GM12878 (cell line): ENCODE measurements at regions not wholly inside any gene's neighbourhood (a gene's known extent, or its start where the extent isn't known, plus 50 kb on each side); places are given as distances from the start of the nearest gene placed in this dataset.

Experiments
- ATAC-seq: fragments of 200-7000 bp; cut with Tn5 transposase; 3 replicates; pipeline ENCODE4 v1.9.1; 2020; ENCODE audit warnings: mild to moderate bottlenecking, moderate library complexity
- BruUV-seq: library from RNA; stranded (reverse); fragments of 400-500 nt; replicated peaks from 2 replicates; lab custom pipeline; 2021; lab: Mats Ljungman, UMichigan
- CTCF ChIA-PET: fragments of 300-600 bp; sonication (Branson Sonifier 250); formaldehyde crosslinking; extraction: SDS; loops from one replicate; lab custom pipeline; 2021; ENCODE audit warnings: inconsistent platforms; lab: Yijun Ruan, JAX
- POLR2A ChIA-PET: fragments of 350-600 bp; formaldehyde crosslinking; extraction: SDS; loops from one replicate; lab custom pipeline; 2021; ENCODE audit warnings: inconsistent platforms; lab: Charles Lee
- RAD21 ChIA-PET: fragments of 300-600 bp; sonication (Branson Sonifier 250); formaldehyde crosslinking; loops from one replicate; lab custom pipeline; 2023; ENCODE audit warnings: antibody characterized with exemption; ENCODE audit not compliant: unreplicated experiment; lab: Charles Lee
- SMC1A ChIA-PET: fragments of 300-600 bp; sonication (Branson Sonifier 250); formaldehyde crosslinking; loops from one replicate; lab custom pipeline; 2023; ENCODE audit not compliant: unreplicated experiment, uncharacterized antibody; lab: Charles Lee
- DNase-seq: peaks from one replicate; pipeline ENCODE4 v3.0.0-alpha.2; 2011; ENCODE audit warnings: low read depth, low spot score
- FAIRE-seq: peaks from 3 replicates; lab custom pipeline; 2011; peaks lifted over from hg19 to GRCh38; lab: Jason Lieb, UNC
- H2AFZ ChIP-seq: 2 replicates; pipeline ENCODE4 v1.6.0; 2011; ENCODE audit warnings: low read depth, low read length, control low read depth; ENCODE audit not compliant: control insufficient read depth
- H3K27ac ChIP-seq: 2 replicates; pipeline ENCODE4 v1.5.1; 2011; ENCODE audit warnings: control low read depth; ENCODE audit not compliant: control insufficient read depth, insufficient read depth
- H3K27me3 ChIP-seq, 2 experiments: replicated peaks in 1 of 2; 2 replicates each; pipeline versions ENCODE4 v1.6.0 to v1.6.1; 2011; ENCODE audit warnings: low read length in 1 of 2; ENCODE audit not compliant: control insufficient read depth in 2 of 2, insufficient read depth in 2 of 2
- H3K36me3 ChIP-seq, 2 experiments: 2 replicates each; pipeline ENCODE4 v1.5.1; 2011; ENCODE audit warnings: low read length in 1 of 2; ENCODE audit not compliant: control insufficient read depth in 2 of 2, insufficient read depth in 2 of 2
- H3K4me1 ChIP-seq: 2 replicates; pipeline ENCODE4 v1.6.1; 2011; ENCODE audit warnings: mild to moderate bottlenecking, low read length, moderate library complexity, mixed read lengths; ENCODE audit not compliant: control insufficient read depth, insufficient read depth
- H3K4me2 ChIP-seq: 2 replicates; pipeline ENCODE4 v1.6.0; 2011; ENCODE audit warnings: control low read depth; ENCODE audit not compliant: control insufficient read depth, insufficient read depth
- H3K4me3 ChIP-seq: fragments of 200-600 bp; sonication (generic); 2 replicates; pipeline ENCODE4 v1.5.1; 2016
- H3K79me2 ChIP-seq: 2 replicates; pipeline ENCODE4 v1.6.0; 2011; ENCODE audit warnings: low read length; ENCODE audit not compliant: control insufficient read depth, insufficient read depth
- H3K9ac ChIP-seq: 2 replicates; pipeline ENCODE4 v1.8.0; 2011; ENCODE audit warnings: low read length, control low read depth, mixed read lengths; ENCODE audit not compliant: control insufficient read depth, insufficient read depth
- H3K9me3 ChIP-seq: replicated peaks from 3 replicates; pipeline ENCODE4 v1.5.1; 2011; ENCODE audit warnings: mild to moderate bottlenecking, low read length; ENCODE audit not compliant: control insufficient read depth, insufficient read depth
- H4K20me1 ChIP-seq: 2 replicates; pipeline ENCODE4 v1.6.0; 2011; ENCODE audit not compliant: control insufficient read depth, insufficient read depth
- ATF7 ChIP-seq: fragments of 450-650 bp; IDR thresholded peaks from 2 replicates; pipeline ENCODE4 v1.6.1; 2016; ENCODE audit warnings: low read depth, mild to moderate bottlenecking
- EP300 ChIP-seq, 2 experiments: fragments of 150-350 bp in 1 of 2; IDR thresholded peaks; 2 replicates each; pipeline ENCODE4 v1.6.1; 2011 to 2012; ENCODE audit warnings: low read depth in 2 of 2, low read length in 2 of 2, borderline replicate concordance in 1 of 2, improper control_type of control experiment in 1 of 2, inconsistent platforms in 1 of 2; ENCODE audit not compliant: control insufficient read depth in 1 of 2
- IKZF1 ChIP-seq: fragments of 450-650 bp; conservative IDR thresholded peaks from 2 replicates; pipeline ENCODE4 v1.6.1; 2017; ENCODE audit warnings: antibody characterized with exemption, mild to moderate bottlenecking
- KLF5 ChIP-seq: fragments of 450-650 bp; IDR thresholded peaks from 2 replicates; pipeline ENCODE4 v1.6.1; 2014; ENCODE audit warnings: mild to moderate bottlenecking; ENCODE audit not compliant: partially characterized antibody
- NFIC ChIP-seq: IDR thresholded peaks from 2 replicates; pipeline ENCODE4 v1.6.1; 2012; ENCODE audit warnings: low read depth, mild to moderate bottlenecking, inconsistent platforms, low read length, moderate library complexity
- ZNF384 ChIP-seq: IDR thresholded peaks from 2 replicates; pipeline ENCODE4 v1.6.1; 2012; ENCODE audit warnings: low read depth, mild to moderate bottlenecking, low read length, improper control_type of control experiment, borderline replicate concordance
- in situ Hi-C: fragments of 300-500 bp; cut with MboI; formaldehyde crosslinking; loops from 9 replicates; pipeline ENCODE4 v1.14.3; 2018; ENCODE audit warnings: mixed read lengths
- intact Hi-C: fragments of 100-400 bp; cut with micrococcal nuclease; formaldehyde crosslinking; loops from one replicate; pipeline ENCODE4 v1.14.2; 2022; ENCODE audit not compliant: unreplicated experiment
- TF ChIP-seq, protein P1 (sequence below): fragments of 450-650 bp; IDR thresholded peaks from 2 replicates; pipeline ENCODE4 v1.6.1; 2017; ENCODE audit warnings: mild to moderate bottlenecking
- TF ChIP-seq, protein P2 (sequence below): fragments of 450-650 bp; IDR thresholded peaks from 2 replicates; pipeline ENCODE4 v1.6.1; 2014; ENCODE audit warnings: mild to moderate bottlenecking

DNA sequence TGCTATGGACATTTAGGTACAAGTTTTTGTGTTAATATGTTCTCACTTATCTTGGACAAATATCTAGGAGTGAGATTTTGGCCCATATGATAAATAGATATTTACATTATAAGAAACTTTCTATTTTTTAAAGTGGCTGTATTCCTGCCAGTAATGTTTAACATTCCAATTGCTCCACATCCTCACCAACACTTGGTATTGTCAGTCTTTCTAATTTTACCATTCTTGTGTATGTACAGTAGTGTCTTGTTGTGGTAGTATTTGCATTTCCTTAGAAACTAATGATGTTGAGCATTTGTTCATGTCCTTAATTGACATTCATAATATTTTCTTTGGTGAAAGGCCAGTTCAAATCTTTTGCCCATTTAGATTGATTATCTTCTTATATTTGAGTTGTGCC lies 171.4 kb upstream of the TSHZ3 start:
- DNase-seq (no peak), FAIRE-seq (no peak), ATAC-seq (no peak)
- no peak overlapping the region for H3K9ac ChIP-seq
- no TSS peak for BruUV-seq
- ChIA-PET CTCF (no interaction called here), SMC1A (no interaction called here), POLR2A (no interaction called here), RAD21 (no interaction called here)
- H3K27ac ChIP-seq, result no peak overlapping the region
- H3K27me3 ChIP-seq, result no peaks in the 10 kb centered on the region
- H4K20me1 ChIP-seq, result no peaks in the 10 kb centered on the region
- intact Hi-C loops (no loop called here), in situ Hi-C loops (no loop called here)
- TF ChIP-seq ATF7 (no peak), NFIC (no peak), IKZF1 (no peak), KLF5 (no peak), ZNF384 (no peak), EP300 (IDR thresholded peaks at IDR 0.05; ENCODE audit: borderline replicate concordance in 1 of 2, control insufficient read depth in 1 of 2, low read depth in 2 of 2, low read length in 2 of 2) (no peak)
- TF ChIP-seq, protein P1, sequence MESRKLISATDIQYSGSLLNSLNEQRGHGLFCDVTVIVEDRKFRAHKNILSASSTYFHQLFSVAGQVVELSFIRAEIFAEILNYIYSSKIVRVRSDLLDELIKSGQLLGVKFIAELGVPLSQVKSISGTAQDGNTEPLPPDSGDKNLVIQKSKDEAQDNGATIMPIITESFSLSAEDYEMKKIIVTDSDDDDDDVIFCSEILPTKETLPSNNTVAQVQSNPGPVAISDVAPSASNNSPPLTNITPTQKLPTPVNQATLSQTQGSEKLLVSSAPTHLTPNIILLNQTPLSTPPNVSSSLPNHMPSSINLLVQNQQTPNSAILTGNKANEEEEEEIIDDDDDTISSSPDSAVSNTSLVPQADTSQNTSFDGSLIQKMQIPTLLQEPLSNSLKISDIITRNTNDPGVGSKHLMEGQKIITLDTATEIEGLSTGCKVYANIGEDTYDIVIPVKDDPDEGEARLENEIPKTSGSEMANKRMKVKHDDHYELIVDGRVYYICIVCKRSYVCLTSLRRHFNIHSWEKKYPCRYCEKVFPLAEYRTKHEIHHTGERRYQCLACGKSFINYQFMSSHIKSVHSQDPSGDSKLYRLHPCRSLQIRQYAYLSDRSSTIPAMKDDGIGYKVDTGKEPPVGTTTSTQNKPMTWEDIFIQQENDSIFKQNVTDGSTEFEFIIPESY, result no peak
- TF ChIP-seq, protein P2, sequence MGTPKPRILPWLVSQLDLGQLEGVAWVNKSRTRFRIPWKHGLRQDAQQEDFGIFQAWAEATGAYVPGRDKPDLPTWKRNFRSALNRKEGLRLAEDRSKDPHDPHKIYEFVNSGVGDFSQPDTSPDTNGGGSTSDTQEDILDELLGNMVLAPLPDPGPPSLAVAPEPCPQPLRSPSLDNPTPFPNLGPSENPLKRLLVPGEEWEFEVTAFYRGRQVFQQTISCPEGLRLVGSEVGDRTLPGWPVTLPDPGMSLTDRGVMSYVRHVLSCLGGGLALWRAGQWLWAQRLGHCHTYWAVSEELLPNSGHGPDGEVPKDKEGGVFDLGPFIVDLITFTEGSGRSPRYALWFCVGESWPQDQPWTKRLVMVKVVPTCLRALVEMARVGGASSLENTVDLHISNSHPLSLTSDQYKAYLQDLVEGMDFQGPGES, result no peak
- no peaks in the 10 kb centered on the region for H3K36me3 ChIP-seq
- H3K4me3 ChIP-seq, result no peak overlapping the region
- H3K9me3 ChIP-seq, result no peaks in the 10 kb centered on the region; the same call in 1 of the 3 replicates
- H2AFZ ChIP-seq, result no peak overlapping the region
- no peaks in the 10 kb centered on the region for H3K79me2 ChIP-seq
- H3K4me1 ChIP-seq, result no peaks in the 10 kb centered on the region
- H3K4me2 ChIP-seq, result no peak overlapping the region
